ENCODE measurements at regions not wholly inside any gene's neighbourhood (a gene's known extent, or its start where the extent isn't known, plus 50 kb on each side); places are given as distances from the start of the nearest gene placed in this dataset.
"Not testable (repeated sequence)": the region's sequence is repeated elsewhere in the genome, so short reads cannot be mapped to it uniquely, and the experiment has no call there.

DNA sequence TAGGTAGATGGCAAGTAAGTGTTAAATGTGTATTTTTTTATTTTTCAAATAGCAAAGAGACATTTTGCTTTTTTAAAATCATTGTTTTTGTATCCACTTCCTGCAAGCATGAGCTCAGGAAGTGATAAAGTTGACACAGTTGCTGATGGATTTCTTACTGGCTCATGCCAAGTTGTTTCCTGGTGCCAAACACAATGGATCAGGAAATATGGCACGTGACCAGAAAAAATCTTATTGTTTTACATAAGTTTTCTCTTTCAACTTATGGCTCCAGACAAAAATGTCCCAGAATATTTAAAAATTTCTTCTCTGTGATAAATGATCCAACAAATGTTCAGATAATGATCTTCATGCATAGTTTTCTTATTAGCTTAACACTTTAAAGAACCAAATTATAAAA, 1279.1 kb upstream of the FLRT2 start:
- no peak for DNase-seq

DNA sequence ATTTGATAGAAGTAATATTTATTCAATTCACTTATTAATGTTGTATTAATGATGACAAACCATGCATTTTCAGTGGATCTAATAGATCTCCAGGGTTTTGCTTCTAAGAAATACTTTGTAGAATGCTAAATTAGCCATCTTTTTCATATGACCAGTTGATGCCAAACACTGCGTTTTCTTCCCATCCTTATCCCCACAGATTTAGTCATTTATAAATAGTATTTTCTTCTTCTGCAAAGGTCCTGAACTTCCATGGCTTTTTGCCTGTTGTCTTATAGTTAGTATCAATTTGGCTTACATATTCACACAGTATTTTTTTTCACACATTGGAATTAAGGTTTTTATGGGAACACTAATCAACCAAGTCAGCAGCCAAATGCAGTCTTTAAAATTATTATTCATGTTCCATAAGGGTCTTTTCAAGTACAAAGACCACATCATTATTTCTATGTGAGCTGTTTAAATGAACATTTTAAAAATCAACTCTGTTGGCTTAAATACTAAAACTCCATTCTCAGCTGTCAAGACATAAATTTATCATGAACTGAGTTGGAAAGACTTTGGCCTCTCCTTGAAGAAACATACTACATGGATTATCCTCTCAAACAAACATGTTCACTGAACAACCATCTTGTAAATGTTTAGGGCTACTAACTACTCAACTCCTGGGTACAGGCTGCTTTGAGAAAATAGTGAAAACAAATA, 1278.4 kb upstream of the FLRT2 start:
- no peak for DNase-seq

DNA sequence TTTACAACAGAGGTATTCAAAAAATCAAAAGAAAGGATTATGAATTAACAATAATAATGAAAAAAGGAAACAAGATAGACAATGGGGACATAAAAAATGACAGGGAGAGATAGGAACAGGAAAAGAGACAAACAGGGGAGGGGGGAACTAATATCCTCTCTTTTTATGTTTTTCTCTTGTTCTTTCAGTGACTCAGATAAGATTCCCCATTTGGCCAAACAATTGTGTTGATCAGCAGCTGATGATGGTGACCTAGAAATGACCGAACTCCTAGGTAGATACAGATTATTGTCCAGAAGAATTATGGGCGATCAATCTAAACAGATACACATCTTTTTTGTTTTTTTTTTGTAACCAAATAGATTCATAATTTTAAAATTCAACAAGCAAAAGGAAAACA, 1277.2 kb upstream of the FLRT2 start:
- DNase-seq = no peak

DNA sequence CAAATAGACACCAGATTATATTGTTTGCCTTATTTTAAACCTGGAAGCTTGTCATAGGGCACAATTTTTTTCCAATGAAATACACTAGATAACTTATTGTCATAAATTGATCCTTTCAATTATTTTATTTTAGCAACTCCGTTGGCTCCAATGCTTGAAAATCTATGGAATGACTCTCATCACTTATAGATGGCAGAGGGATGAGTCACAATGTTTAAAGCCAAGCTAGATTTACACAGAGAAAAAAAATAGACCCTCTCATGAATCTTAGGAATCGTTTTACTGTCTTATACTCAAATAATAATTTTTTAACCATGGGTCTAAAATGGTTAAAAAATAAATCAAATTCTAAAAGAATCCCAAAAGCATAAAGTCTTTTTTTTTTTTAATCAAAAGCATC, 1276.6 kb upstream of the FLRT2 start:
- DNase-seq = no peak

DNA sequence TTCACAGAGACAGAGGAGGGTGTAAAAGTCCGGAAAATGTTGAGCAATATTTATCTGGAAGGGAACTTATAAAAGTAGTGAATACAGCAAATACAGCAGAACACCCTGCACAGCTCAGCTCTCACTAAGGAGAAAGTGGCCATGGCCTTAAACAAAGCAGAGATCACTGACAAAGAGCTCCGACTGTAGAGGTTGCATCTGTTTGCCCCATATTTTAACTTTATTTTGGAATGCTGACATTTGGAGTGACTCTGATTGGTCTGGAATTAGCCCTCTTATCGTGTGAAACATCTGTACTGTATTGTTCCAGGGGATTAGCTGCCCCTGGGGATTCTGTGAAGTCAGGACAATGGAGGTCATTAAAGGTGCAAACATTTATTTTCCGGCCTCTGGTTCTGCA, 1275.7 kb upstream of the FLRT2 start:
- DNase-seq = no peak

DNA sequence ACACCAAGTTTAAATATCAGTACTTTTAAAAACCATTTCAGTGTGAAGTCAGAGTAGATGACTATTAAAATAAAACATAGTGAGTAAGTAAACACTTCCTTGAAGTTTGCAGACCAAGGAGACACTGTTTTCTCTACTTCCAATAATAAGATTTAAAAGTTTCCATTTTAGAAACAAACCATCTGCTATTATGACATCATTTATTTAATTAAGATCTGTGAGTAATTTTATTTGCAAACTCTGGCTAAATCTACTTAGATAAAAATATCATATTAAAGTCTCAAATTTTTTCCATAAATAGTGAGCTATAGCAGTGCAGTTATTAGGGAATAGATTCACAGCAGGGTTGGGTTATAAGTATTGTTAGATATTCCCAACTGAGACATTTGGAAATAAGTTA, 1267.0 kb upstream of the FLRT2 start:
- DNase-seq = no peak

DNA sequence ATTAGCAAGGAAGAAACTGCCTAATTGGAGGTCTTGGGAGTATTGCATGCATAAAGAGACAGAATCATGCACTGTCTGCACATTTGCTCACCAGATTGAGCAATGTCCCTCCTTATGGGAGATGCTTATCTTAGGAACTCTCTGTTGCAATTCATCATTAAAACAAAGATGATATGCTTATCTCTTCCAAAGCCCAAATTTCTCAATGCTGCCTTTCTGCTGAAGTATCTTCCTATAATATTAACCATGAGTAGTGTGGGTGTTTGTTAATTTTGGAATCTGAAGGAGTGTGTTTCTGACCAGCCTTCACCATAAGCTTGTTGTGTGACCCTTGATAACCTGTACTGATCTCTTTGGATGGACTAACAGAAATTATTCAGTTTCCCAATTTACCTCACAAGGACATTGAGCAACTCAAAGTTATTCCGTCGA, 1257.6 kb upstream of the FLRT2 start:
- no peak for DNase-seq

DNA sequence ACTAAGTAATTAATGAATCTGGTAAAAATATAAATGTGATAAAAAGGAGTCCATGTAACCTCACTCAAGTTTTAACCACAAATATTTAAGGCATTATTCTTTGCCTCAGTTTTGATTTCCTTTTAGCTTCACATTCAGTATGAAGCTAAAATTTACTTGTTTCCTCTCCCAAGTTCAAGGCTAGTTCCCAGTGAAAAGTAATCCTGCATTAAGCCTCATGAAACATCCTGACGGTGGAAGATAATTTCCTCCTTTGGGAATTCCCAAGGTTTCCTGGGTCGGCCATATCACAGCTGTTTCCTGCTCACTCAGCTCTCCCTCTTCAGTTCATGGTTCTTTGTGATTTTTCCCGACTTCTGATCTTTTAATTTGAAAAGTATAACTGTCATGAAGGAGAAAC, 1256.8 kb upstream of the FLRT2 start:
- no peak for DNase-seq

DNA sequence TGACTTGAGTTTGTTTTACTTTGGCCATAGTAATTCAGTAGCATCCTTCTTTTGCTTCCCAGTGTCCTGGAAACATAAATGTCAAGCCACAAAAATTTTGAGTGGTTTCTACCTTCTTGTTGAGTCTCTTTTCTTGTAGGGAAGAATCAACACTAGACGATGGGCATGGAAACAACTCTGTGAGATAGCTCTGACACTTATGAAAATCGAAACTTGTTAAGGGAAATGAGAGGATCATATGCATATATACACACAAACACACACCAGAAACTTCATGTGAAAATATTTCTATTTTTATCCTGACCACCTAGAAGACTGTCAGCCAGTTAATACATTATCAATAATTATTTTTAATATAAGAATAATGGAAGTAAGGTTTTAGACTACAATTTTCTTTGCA, 1247.3 kb upstream of the FLRT2 start:
- no peak for DNase-seq

DNA sequence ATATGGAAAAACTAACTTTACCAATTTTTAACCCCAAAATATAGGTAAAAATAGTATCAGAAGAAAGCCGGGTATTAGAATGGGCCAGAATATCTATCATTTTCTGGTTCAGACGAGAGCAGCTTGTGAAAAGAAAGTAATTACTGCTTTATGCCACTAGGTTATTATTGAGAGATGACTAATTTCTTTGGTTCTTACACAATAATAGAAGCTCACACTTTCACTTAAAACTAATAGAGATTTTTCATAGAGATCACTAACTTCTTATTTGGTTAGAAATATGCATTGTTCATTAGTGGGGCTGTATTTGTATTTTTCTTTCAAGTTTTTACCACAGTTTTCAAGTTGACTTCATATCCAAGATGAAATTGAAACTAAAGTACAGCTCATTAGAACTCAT, 1241.2 kb upstream of the FLRT2 start:
- DNase-seq = no peak

DNA sequence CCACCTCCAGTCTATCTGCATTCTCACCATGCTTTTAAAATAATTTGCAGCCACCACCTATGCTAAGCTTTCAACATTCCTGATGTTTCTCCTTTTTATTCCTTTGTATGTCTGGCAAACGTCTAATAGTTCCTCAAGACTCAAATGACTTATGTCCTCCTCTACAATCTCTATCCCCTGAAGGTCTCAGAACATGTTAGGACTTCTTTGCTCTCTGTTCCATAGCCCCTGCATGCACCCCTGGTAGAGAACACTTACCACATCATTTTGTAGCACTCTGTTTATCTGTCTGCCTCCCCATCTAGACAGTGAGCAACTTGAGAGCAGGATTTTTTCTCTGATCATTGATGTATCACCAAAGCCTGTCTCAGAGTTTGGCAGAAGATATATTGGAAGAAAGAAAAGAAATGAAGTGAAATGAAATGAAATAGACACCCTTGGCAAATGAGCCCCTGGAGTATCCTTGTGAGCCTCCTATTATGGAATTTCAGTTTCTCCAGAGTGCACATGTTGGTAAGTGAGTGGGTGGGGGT, 1231.2 kb upstream of the FLRT2 start:
- DNase-seq = no peak

DNA sequence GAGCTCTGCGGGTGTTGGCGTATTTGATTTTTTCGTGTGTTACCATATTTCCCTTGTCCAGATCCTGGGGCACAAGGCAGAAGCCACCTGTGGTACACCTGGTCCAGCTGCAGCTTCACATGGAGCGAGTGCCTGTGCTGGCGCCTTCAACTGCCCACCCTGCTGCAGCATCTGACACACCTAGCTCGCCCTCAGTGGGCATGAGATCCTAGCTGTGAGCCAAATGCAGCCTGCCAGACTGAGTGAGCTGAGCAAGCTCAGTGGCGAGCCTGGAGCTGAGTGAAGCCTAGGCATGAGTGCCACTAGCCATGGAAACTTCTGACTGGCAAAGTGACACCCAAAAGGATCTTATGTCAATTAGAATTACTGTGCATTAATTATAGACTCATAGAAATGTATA, 1226.8 kb upstream of the FLRT2 start:
- DNase-seq = no peak

DNA sequence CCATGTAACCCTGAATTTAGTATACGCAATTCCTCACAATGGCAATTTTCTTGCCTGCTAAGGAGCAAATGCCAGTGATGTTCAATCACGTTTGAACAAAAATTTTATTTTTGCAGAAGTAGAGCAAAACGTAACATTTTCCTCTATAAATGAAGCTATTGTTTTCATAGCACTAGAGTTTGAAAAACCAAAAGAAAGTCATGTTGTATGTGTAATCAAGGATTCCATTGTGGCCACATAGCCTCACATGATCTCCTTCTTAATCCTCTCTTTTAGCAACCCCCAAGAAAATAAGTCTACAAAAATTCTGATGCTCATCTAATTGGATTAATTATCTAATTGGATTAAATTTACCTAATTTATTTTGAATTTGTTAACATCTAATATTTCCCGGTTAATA, 1217.4 kb upstream of the FLRT2 start:
- no peak for DNase-seq

DNA sequence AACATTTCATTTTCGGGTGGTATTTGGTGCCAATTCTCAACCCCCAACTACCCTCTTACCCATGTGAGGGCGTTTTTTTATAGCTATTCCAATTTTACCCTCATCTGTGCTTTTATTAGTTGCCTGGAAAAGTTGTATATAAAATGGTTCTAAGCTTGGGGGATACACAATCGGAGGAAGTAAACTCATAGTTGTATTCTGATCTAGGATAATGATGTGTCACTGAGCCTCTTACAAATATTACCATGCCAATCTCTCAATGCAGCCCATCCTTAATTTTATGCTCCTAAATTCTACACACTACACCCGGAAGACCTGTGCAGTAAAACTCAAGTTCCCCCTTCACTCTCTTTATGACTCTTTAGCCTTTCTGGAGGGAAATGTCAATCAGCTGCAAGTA, 1206.5 kb upstream of the FLRT2 start:
- no peak for DNase-seq

DNA sequence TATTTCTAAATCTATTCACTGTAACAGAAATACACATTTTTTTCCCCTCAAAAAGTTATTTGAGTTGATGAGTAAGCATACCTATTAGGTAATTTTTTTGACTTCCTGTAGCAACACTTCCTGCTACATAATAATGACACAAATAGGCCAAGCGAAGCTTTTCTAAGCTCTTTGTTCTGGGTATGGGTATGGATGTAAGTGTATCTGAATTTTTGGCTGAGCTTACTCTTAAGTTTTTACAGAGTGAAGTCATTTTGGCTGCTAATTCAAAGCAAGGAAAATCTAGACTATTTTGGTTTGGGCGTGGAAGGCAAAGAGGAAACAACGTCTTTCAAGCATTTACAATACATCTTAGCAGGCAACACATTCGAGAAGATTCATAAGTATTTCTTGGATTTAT, 1206.0 kb upstream of the FLRT2 start:
- DNase-seq = no peak

DNA sequence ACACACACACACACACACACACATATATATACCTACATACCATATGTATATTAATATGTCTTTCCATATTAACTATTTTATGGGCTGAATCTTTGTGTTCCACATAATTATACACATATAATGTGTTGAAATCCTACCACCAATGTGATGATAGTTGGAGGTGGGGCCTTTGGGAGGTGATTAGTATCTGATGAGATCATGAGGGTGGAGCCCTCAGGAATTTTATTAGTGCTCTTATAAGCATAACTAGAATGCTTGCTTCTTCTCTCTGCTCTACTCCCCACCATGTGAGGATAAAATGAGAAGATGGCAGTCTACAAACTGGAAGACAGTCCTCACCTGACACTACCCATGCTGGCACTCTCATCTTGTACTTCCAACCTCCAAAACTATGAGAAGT, 1193.5 kb upstream of the FLRT2 start:
- DNase-seq = no peak

DNA sequence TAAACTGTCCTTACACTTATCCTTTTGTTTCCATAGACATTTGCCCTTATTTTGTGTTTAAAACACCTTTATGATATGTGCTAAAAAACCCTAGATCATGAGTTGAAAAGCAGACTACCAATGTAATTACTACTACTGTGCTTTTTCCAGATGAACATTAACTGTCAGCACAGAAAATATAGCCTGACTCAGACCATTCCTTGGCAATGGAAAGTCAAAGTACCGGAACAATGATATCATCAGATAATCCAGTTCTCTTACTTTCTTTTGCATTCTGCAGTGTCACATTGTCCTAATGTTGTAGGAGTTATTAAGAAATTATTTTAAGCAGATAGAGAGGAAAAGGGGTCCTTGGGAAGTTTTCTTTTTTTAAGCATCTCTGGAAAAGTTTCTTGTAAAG, 1189.0 kb upstream of the FLRT2 start:
- no peak for DNase-seq

DNA sequence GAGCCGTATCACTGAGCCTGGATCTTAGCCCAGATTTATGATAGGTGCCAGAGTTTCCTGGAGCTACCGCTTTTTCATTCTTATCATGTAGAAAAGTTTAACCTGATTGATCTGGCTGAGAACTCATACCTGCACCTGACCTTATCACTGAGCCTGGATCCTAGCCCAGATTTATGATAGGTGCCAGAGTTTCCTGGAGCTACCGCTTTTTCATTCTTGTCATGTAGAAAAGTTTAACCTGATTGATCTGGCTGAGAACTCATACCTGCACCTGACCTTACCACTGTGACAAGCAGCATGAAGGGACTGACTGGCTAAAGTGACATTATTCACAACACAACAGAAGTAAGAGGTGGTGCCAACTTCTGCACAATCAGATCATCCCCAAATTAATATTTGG, 1188.1 kb upstream of the FLRT2 start:
- DNase-seq = not testable (repeated sequence)

DNA sequence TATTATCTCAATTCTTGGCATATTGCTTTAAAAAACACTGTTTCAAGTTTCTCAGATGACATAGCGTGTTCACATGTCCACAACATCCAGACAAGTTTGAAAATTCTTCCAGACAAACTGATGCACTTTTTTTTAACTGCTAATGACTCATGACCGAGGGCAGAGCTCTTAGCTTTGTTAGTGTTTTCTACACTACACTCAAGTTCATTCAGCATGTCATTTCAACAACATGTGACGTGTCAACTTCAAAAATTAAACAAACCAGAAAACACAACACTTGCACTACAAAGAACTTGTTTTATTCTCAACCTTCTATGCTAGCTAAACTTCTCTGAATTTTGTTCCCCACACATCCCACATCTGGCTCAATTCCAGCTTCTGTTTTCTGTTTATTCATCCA, 1186.3 kb upstream of the FLRT2 start:
- DNase-seq = no peak

DNA sequence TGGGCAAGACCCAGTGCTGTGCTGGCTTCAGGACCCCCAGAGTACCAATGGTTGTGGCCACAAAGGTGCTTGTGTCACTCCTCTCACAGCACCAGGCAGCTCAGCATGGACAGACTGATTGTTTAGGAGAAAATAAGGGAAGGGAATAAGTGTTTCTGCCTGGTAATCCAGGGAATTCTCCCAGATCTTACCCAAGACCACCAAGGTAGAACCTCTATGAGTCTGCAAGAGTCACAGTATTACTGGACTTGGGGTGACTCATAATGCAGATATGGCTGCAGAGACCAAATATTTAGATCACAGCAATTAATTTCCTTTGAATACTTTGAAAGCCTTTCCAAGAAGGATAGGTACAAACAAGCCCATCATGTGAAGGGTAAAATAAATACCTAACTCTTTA, 1178.3 kb upstream of the FLRT2 start:
- DNase-seq = no peak

DNA sequence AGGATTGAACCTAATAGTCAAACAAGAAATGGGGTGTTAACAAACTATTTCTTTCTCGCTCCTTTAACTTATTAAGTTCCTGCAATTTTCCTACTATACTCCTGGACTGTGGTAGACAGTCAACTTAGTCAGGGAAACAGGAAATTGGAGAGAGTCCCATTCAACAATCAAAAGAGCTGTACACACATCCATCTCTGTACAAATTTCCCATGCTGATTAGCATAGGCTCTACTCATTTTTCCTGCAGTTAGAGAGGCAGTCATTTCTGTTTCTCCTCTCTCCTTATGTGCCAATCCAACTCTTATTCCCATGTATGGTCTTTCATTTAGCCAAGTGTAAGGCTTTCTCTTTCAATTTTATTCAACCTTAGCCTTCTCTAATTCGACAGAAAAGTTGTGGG, 1168.5 kb upstream of the FLRT2 start:
- no peak for DNase-seq

DNA sequence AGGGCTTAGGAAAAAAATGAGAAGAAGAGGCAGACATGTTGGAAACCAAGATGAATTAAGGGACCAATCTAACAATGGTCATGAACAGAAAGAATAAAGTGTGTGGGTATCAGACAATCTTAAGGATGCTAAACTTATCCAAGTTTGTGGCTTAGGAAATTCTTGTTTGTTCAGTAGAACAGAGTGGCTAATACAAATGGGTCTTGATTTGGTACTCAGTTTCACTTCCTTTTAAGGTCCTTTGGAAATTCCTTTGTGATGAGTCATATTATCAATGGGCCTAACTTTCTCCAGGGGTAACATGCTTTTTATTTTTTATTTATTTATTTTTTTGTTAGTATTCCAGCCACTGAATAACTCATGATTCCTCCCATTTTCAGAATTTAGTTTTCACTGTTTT, 1154.7 kb upstream of the FLRT2 start:
- no peak for DNase-seq

DNA sequence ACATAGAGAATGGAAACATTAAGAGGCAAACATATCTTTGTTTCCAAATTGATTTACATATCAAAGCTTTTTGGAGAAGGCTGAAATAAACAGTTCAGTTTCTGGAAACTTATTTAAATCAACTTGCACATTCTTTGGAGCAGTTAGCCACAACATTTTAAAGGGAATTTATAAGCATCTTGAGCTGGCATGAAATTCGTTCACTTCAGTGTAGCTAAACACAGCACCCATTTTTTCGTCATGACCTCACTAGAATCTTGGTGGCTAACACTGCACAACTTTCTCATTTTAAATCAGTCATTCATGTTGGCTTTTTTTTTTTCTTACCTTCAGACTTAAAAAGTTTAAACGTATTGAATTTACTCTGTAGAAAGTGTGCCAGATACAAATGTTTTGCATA, 1139.9 kb upstream of the FLRT2 start:
- DNase-seq = no peak

DNA sequence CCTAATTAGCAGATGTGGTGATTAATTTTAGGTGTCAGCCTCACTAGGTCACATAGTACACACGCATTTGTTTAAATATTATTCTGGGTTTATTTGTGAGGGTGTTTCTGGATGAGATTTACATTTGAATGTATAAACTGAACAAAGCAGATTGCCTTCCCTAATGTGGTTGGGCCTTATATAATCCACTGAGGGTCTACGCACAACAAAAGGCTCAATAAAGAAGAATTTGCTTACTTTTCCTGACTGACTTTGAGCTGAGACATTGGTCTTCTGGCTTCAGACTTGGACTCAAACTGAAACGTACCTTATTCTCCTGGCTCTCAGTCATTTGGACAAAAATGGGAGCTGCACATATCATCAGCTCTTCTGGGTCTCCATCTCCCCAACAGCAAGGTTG, 1132.3 kb upstream of the FLRT2 start:
- no peak for DNase-seq
